Inferior parietal cortex (tissue), 1 donor: ENCODE measurements at regions not wholly inside any gene's neighbourhood (a gene's known extent, or its start where the extent isn't known, plus 50 kb on each side); places are given as distances from the start of the nearest gene placed in this dataset.
A peak's percentile ranks its signal among the peaks of the same experiment; 100 is the strongest.

Experiments
- DNase-seq: peaks from one replicate; pipeline ENCODE4 v3.0.0-alpha.2; 2016; ENCODE audit errors: extremely low spot score

GRCh38 chr1:199109160-199109559 is 470.3 kb downstream of the PTPRC start:
- no peak for DNase-seq

- DNase-seq, result no peak
These were observed 473.5 kb downstream of the PTPRC start for GRCh38 chr1:199112365-199112764.

- peak; percentile 68 for DNase-seq
These were observed 474.5 kb downstream of the PTPRC start for GRCh38 chr1:199113265-199113869.

- no peak for DNase-seq
These were observed 477.6 kb downstream of the PTPRC start for GRCh38 chr1:199116488-199116887.

GRCh38 chr1:199121047-199121446 is 482.2 kb downstream of the PTPRC start:
- DNase-seq, result no peak

- DNase-seq, result no peak
These were observed 483.2 kb downstream of the PTPRC start for GRCh38 chr1:199122085-199122484.

GRCh38 chr1:199122532-199123311 is 483.9 kb downstream of the PTPRC start:
- DNase-seq, result no peak

GRCh38 chr1:199123615-199124014 is 484.8 kb downstream of the PTPRC start:
- DNase-seq, result no peak

GRCh38 chr1:199124351-199124750 is 485.5 kb downstream of the PTPRC start:
- no peak for DNase-seq

GRCh38 chr1:199129247-199129646 is 490.4 kb downstream of the PTPRC start:
- DNase-seq, result no peak

- DNase-seq, result no peak
These were observed 493.2 kb downstream of the PTPRC start for GRCh38 chr1:199132006-199132405.

- DNase-seq, result no peak
These were observed 497.1 kb downstream of the PTPRC start for GRCh38 chr1:199135901-199136300.

GRCh38 chr1:199138061-199138460 is 499.2 kb downstream of the PTPRC start:
- DNase-seq, result no peak

GRCh38 chr1:199149591-199149990 is 510.8 kb downstream of the PTPRC start:
- no peak for DNase-seq

- DNase-seq, result no peak
These were observed 511.9 kb downstream of the PTPRC start for GRCh38 chr1:199150756-199151155.

- no peak for DNase-seq
These were observed 513.0 kb downstream of the PTPRC start for GRCh38 chr1:199151634-199152425.

- DNase-seq, result no peak
These were observed 513.8 kb downstream of the PTPRC start for GRCh38 chr1:199152676-199153075.

GRCh38 chr1:199155166-199156019 is 516.6 kb downstream of the PTPRC start:
- DNase-seq, result no peak

- no peak for DNase-seq
These were observed 518.7 kb downstream of the PTPRC start for GRCh38 chr1:199157494-199157893.

GRCh38 chr1:199160521-199161318 is 521.9 kb downstream of the PTPRC start:
- DNase-seq, result no peak

- DNase-seq, result no peak
These were observed 522.5 kb downstream of the PTPRC start for GRCh38 chr1:199161319-199161680.
